ENCODE measurements at regions not wholly inside any gene's neighbourhood (a gene's known extent, or its start where the extent isn't known, plus 50 kb on each side); places are given as distances from the start of the nearest gene placed in this dataset.

DNA sequence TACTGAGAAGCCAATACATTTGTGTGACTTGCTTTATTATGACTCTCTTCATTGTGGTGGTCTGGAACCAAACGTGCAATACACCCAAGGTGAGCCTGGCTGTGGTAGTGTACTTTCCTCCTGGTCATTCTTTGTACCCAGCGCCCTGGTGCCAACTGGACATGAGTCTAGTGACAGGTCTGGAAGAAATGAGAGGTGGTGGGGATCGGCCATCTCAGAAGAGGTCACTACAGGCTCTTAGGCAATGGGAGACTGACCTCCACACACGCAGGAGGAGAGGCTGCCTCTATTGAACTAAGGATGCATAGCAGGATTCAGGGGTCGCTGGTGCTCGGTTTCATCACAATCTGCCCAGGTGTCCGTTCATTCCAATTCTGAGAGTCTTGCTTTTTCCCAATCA is 56.4 kb upstream of the RTL6 start:
- TF ChIP-seq POLR2AphosphoS5 (IDR thresholded peaks at IDR 0.05; ENCODE audit: low read depth, low read length) = no peak
- TF ChIP-seq, protein P1, sequence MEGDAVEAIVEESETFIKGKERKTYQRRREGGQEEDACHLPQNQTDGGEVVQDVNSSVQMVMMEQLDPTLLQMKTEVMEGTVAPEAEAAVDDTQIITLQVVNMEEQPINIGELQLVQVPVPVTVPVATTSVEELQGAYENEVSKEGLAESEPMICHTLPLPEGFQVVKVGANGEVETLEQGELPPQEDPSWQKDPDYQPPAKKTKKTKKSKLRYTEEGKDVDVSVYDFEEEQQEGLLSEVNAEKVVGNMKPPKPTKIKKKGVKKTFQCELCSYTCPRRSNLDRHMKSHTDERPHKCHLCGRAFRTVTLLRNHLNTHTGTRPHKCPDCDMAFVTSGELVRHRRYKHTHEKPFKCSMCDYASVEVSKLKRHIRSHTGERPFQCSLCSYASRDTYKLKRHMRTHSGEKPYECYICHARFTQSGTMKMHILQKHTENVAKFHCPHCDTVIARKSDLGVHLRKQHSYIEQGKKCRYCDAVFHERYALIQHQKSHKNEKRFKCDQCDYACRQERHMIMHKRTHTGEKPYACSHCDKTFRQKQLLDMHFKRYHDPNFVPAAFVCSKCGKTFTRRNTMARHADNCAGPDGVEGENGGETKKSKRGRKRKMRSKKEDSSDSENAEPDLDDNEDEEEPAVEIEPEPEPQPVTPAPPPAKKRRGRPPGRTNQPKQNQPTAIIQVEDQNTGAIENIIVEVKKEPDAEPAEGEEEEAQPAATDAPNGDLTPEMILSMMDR (IDR thresholded peaks at IDR 0.05) = no peak
